Activated T-helper 1 cell treated with Interleukin-2 at 50 U/mL for 16 hours (primary cell): ENCODE measurements at regions not wholly inside any gene's neighbourhood (a gene's known extent, or its start where the extent isn't known, plus 50 kb on each side); places are given as distances from the start of the nearest gene placed in this dataset.

ENCODE experiments used
- DNase-seq: peaks from one replicate; pipeline ENCODE4 v3.0.0-alpha.2; 2020; ENCODE audit warnings: low read depth

GRCh38 chr14:104425763-104426646 lies 153.6 kb upstream of the C14orf180 start:
- no peak for DNase-seq

DNA sequence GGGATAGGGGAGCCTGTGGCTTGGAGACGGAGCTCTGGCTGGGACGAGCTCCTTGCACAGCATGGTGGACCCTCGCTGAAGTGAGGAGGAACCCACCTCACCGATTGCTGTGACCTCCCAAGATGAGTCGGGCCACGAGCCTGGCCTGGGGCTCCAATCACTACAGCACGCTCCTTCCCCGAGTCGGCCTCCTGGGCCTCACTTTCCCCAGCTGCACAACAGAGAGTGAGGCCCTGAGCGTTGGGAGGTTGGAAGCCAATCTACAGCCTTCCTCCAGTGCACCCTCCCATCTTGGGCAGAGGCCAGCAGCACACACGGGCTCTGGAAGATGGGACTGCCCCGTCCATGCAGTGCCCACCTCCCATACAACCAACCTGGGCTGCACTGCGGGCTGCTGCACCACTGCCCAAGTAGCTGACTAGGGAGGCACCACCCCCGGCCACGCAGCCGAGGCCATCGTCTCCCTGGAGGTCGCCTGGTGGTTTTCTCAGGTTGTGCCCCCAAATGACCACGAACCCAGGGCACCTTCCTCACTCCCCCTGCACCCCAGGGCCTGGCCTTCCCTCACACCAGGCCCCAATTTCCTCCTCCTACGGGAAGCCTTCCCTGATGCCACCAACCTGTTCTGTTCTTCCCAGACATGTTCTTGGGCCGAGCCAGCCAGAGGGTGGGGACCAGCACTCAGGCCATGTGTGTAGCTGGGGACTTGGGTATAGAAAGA lies 152.3 kb upstream of the C14orf180 start:
- DNase-seq, result no peak

GRCh38 chr14:104428333-104428851 lies 151.2 kb upstream of the C14orf180 start:
- DNase-seq, result no peak

DNA sequence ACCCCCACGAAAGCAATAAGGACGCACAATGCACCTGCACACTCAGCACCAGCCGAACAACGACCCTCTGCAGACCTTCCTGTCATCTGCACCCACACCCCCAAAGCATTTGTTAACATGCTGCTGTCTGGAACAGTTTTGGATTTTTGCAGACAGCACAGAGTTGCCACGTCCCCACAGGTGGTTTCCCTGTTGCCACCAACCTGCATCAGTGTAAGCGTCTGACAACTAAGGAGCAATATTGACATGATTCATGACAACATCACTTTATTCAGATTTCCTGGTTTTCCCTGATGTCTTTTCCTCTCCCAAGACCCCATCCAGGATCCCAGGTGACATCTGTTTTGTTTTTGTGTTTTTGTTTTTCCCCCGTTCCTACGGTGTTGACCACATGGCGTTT lies 150.7 kb upstream of the C14orf180 start:
- DNase-seq, result no peak

DNA sequence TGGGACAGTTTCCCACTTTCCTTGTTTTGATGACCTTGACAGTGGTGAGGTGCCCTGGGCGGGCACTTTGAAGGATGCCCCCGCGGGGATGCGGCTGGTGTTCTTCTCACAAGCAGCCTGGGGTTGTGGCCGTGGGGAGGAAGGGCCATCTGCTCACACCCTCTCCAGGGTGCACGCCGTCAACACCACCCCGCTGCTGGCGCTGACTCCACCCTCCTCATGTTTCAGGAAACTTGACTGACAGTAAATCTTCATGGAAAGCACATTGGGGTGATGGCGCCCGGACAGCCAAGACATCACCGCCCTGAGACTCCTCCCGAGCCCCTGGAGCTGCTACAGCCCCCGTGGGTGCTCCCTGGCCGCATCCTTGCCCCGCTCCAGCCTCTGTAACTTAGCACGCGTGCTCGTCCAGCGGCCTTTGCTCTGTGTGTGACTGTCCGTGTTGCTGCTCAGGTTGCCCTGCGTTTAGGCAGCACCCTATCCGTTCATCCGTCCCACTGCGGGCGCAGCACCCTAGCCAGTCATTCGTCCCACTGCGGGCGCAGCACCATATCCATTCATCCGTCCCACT lies 150.2 kb upstream of the C14orf180 start:
- DNase-seq, result no peak

DNA sequence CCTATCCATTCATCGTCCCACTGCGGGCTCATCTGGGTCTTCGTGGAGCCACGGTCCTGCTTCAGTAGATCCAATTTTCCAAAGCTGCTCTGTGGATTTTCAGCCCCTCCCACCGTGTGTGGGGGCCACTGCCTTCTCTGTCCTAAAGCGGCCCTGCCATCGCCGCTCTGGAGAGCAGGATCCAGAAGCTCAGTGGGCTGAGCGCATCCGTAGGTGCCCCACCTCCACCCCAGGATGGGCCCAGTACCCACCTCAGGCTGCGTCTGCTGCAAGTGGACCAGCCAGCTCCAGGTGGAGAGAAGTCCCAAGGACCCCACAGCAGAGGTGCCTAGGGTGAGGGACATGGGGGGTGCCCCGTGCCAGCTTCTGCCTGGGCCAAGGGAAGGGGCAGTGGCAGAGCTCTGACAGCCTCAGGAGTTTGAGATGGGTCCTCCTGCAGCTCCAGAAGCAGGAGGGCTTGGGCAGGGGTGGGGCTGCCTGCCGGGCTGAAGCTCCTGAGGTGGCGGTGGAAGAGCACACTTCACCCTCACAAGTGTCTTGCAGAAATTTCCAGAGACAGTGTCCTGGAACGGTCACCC lies 148.1 kb upstream of the C14orf180 start:
- no peak for DNase-seq

DNA sequence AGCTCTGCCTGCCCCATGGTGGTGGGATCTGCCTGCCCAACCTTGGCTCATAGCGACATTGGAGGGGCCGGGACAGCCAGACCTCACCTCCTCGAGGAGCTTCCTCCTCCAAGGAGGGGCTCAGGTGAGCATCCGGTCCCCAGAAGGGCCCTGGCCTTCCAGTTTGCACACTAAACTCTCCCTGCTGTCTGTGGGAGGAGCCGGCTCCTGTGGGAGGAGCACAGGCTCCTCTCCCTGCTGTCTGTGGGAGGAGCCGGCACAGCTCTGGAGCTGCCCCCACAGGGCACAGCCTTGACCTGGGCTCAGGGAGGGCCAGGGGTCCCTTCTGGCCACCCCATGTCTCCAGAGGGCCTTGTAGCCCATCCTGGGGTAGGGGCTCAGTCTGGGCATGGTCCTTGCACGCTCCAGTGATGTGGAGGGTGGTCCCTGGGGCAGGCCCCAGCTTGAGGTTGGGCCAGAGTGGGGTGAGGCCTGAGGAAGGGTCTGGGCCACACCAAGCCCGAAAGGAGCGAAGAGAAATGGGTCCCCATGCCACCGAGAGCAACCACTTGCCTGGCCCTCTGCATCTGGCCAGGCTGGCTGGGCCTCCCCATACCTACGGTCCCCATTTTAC lies 147.5 kb upstream of the C14orf180 start:
- no peak for DNase-seq

DNA sequence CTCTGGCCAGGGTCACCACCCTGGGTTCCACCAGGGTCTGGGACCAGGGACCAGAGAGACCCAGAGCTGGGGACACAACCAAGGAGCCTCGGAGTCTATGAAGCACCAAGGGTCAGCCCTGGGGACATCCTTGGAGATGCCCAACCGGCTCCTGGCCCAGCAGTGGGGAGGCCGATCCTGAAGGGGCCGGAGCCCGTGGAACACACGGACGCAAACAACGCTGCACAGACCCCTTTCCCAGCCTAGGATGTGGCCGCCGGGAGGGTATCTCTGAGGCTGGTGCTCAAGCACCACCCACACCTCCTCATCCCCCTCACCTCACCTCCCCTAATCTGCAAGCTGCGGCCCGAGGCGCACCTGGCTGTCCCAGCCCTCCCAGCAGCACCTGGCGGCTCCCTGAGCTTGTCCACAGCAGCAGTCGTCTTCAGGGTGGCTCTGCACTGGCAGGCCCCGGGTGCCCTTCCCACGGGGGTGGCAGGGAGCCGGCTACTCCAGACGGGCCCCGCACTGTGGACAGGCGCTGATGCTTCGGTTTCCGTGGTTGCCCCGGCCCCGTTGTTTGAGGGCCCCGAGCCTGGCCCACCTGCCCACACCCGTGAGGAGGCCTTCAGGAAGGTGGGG lies 146.8 kb upstream of the C14orf180 start:
- no peak for DNase-seq

- no peak for DNase-seq
Observed at GRCh38 chr14:104433401-104434213, 146.0 kb upstream of the C14orf180 start.

DNA sequence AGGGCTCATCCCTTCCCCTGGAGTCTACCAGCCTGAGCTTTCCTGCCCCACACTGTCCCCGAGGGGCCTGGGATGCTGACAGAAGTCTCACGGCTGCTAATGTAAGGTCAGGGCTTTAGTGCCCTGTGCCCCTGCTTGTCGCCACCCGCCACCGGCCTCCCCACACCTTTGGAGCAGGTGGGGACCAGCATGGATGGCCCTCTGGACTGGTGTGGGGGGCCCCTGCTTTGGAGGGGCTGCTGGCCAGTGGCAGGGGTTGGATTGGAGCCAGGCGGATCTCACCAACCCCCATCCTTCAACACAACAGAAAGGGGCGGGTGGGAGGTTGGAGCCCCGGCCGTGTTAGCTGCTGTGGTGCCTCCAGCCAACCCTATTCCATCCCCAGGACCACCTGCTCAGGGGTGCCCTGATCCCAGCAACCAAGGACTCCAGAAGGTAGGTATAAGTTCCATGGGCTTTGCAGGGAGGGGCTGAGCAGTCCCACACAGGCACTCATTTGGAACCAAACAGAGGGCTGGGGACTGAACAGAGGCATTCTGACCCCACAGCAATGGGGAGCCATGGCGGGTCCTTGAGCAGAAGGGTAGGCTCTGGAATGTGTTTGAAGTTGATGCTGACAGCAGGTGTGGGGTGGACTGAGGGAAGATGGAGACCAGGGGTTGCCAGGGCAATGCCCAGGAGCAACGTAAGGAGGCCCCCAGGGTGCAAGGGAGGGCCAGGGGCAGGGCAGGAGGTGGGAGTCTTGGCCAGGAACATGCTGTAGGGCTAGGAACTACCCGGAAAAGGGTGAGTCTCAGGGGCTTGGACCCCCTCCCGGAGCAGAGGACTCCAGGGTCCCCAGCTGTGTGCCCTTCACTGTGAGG lies 145.1 kb upstream of the C14orf180 start:
- DNase-seq, result no peak

GRCh38 chr14:104435147-104436046 lies 144.2 kb upstream of the C14orf180 start:
- DNase-seq, result no peak

DNA sequence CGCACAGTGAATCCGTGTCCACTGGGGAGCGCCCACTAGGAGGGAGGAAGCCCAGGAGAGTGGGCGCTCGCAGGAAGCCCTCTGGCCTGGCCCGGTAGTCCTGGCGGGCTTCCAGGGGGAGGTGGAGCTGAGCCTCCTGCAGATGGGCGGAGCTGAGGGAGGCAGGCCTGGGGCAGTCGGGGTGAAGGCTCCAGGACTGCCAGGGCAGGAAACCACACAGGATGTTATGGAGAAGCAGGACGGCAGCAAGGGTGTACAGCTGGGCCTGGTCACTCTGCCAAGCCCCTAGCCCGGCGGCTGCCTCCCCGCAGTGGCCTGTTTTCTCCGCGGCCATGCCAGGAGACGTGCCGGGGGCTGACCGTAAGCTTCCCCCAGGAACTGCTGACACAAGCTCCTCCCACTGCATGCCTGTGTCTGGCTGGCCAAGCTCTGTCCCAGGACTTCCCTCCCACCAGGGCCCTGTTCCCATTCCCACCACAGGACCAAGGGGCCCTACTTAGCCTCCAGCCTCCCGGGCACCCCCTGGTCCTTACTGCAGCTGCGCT lies 143.4 kb upstream of the C14orf180 start:
- DNase-seq, result no peak

DNA sequence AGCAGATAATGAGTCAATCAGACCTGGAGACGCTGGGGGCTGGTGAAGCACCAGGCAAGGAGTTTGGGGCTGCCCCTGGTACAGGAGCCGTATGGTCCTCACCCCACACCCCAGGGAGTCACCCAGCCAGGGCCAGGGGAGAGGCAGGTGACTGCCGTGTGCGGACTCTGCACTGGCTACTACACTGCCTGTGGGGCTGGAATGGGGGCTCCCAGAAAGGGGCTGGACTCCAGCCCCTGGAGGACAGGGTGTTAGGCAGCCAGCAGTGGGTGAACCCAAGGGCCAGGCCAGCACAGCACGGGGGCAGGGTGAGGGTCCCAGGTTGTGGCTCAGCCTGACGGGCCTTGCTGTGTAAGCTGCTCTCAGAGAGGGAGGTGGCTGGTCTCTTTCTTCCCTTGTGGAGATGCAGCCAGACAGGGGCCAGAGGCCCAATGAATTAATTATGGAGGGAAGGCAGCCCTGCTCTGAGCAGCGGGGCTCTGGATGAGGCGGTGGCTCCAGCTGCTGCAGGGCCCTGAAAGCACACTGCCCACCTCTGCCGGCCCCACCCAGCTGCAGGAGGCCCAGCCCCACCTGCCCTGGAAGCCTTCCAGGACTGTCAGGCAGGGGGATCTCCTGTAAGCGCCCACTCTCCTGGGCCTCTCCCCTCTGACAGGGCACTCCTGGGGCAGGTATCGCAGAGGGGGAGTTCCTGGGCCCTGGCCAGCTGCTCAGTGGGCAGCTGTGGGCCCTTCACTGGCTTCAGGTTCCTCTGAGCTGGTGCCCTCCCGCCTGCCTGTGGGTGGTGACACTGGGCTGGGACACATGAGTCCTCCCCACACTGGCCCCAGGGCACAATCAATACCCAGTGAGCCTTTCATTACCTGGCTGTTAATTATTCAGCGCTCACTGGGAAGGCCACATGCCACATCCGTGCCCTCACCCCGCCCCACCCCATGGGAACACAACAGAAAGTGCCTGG lies 142.5 kb upstream of the C14orf180 start:
- no peak for DNase-seq

DNA sequence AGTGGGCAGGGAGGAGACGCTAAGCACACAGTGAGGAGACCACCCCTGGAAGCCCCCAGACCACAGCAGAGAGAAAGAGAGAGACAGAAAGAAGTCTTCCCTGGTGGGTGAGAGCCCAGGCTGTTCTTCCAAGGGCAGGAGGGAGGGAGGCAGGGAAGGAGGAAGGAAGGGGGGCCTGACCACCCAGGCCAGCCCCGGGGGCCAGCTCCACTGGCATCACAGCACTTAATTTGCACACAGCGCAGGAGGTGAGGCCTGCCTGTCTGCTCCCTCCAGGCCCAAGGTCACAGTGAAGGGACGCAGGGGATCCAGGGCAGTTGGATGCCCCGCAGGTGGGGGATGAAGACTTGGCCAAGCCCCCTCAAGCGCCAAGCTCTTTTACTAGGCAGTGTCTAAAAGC lies 141.9 kb upstream of the C14orf180 start:
- no peak for DNase-seq

- no peak for DNase-seq
Observed at GRCh38 chr14:104438166-104438887, 141.2 kb upstream of the C14orf180 start.

DNA sequence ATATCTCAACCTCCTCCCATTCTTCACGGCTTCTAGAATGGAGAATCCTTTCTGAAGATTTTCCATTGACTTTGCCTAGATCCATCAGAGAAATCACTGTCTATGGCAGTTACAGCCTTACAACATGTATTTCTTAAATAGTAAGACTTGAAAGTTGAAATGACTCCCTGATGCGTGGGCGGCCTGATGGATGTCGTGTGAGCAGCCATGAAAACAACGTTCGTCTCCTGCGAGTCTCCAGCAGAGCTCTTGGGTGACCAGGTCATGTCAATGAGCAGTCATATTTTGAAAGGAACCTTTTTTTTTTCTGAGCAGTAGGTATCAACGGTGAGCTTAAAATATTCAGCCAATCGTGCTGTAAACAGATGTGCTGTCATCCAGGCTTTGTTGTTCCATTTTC lies 139.9 kb upstream of the C14orf180 start:
- no peak for DNase-seq
